GM19372 (cell line): ENCODE measurements at regions not wholly inside any gene's neighbourhood (a gene's known extent, or its start where the extent isn't known, plus 50 kb on each side); places are given as distances from the start of the nearest gene placed in this dataset.

Experiments
- ATAC-seq: cut with Tn5 transposase; IDR thresholded peaks from one replicate; pipeline ENCODE4 v1.9.1; 2021; ENCODE audit warnings: mild to moderate bottlenecking, low read depth, moderate library complexity; ENCODE audit not compliant: unreplicated experiment

DNA sequence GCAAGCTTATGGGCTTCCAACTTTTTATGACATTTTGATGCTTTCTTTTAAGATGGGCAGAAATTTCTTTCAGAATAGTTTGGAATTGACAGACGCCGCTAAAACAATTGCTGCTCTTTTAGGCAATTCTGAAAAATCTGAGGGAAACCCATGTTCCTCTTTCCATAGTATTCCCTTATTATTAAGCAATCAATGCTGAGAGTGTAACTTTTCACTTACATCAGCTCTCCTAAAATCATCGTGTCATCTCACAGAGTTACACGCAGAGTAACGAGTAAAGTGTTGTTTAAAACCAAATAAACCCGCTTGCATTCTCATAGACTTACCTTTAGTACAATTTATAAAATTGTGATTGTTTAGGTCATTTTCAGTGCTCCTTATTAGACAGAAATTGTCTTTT, 150.6 kb downstream of the MAF start:
- no peak for ATAC-seq

DNA sequence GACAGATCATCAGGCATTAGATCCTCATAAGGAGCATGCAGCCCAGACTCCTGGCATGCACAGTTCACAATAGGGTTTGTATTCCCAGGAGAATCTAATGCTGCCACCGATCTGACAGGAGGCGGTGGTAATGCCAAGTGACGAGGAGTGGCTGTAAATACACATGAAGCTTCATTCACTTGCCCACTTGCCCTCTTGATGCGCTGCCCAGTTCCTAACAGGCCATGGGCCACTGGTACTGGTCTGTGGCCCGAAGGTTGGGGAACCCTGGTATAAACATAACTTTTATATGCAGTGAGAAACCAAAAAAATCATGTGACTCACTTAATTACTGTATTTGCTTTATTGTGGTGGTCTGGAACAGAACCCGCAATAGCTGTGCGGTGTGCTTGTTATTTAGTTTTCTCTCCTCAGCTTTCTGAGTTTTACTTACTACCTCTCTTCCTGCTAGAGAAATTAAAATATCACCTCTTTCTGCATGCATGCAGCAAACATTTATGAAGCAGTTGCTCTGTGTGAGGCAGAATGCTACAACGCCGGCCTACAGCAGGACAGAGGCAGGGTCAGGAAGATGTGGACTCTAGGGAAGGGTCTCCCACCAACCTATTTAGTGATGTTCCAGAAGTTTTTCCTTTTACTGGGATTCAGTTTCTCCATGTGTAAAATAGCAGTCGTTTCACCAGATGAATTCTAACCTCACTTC, 151.3 kb downstream of the MAF start:
- ATAC-seq, result no peak

DNA sequence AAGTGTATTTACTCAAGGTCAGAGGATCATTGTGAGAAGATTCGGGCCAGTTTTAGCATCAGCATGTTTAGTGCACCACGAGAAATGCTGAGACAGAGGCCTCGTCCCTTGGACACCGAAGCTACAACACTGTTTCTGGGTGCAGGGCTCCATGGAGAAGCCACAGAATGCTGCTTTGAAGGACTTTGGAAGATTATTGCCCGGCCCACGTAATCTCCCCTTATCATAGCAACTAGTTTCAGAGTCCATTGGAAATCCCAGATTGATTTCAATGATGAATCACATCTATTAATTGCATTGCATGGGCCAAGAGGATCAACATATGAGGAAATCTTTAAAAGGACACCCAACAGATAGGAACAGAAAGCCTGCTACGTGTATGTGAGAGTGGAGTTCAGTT, 156.0 kb downstream of the MAF start:
- no peak for ATAC-seq

DNA sequence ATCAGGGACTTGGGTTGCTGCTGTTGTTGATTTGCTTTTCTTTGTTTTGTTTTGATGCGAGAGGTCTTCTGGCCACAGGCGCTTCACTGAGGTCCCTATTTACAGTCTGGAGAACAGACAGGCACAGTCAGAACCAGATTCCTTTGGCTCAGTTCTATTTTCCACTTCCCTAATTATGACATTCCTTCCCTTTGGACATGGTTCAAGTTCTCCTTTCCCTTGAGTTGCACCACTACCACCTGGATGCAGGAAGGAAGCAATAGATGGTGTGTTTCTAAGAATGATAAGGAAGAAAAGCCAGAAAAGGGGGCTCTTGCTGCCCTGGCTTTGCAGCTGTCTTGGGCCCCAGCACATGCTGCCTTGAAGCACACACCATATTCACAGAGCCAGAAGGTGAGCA, 160.6 kb downstream of the MAF start:
- no peak for ATAC-seq

DNA sequence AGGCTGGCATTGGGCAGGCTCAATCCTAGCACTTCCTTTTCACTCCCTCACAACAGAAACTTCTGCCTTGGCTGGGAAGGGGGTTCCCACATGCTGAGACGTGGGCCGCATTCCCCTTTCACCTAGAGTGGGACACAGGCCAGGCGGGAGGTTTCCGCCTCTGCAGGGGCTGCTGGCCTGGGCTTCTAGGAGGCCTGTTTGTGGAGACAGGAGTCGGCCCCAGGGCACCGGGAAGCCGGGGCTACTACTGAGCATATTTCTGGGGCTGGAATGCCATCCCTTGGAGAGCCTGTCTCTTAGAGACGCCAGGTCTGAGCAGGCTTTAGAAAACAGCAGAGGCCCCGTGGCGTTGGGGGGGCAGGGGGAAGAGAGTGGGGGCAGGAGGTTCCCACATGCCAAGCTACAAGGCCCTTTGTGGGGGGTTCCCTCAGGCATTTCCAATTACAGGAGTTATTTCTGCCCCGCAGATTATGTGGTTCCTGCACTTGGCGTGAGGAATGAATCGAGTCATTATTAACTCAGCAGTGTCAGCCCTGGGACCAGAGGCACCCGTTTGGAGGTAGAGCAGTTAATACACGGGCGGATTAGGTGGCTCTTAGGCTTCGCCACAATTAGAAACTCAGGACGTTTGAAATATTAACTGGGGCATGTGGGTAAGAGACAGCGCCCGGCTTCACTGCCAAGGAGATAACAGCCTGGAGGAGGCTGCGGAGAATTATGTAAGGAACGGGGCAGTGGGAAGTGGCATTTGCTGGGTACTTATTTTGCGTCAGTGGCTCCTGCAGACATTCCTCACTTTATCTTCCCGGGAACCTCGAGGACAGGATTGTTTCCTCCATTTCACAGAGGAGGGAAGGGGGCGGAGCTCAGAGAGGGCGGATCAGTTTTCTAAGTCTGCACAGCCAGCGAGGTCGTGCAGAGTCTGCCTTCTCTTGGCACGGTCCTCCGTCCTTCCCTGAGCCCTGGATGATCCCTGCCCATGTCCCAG, 162.5 kb downstream of the MAF start:
- ATAC-seq, result no peak

DNA sequence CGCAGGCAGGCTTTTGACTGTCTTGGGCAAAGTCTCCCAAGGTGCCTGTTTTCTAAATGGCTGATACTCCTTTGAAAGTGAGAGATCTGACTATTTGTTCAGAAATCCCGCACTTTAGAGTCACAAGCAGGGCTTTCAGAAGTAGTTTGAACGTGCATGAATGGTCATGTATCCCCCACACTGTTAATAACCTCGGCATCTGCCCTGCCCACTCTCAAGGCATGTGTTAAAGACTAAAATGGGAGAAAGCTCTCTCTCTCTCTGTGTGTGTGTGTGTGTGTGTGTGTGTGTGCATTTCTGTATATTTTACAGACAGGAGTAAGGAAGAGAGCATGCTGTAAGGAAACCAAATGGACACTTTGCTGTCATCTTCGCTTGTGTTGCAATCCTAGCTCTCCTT, 163.7 kb downstream of the MAF start:
- no peak for ATAC-seq

DNA sequence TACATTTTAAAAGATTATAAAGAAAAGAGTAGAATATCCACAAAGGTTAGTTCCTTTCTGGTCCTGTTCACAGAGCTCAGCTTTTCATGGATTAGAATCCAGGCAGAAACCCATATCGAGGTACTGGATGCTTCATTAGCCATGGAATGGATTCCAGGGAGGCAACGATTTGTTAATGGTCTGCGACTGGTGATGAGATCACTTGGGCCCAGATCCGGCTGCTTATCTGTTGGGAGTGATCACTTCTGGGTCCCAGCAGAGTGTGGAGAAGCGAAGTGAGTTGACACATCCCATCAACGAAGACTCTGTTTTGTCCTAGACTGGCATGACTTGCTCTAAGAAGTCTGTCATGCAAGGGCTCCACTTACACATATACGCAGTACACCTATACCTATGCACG, 165.8 kb downstream of the MAF start:
- no peak for ATAC-seq

DNA sequence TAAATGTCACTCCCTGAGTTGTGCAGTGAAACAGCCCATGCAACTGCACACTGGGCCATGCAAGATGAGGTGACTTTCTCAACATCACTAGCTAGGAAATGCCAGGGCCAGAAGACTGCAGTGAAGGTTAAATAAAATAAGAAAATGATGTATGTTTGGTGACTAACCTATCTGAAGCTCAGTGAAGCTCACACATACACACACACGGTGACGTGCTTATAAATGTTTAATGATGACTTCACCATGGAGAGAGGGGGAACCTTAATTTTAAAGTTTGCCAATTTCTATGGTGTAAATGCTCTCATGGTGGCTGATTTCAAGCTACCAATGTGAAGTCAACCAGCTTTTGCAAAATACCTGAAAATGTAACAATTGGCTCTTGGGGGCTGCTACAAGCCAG, 166.4 kb downstream of the MAF start:
- no peak for ATAC-seq

DNA sequence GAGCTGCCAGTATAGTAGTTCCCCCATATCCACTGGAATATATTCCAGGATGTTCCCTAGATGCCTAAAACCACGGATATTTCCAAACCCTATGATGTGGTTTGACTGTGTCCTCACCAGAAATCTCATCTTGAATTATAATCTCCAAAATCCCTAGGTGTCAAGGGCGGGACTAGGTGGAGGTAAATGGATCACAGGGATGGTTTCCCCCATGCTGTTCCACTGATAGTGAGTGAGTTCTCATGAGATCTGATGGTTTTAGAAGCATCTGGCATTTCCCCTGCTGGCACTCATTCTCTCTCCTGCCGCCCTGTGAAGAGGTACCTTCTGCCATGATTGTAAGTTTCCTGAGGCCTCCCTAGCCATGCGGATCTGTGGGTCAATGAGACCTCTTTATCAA, 168.6 kb downstream of the MAF start:
- ATAC-seq, result no peak

DNA sequence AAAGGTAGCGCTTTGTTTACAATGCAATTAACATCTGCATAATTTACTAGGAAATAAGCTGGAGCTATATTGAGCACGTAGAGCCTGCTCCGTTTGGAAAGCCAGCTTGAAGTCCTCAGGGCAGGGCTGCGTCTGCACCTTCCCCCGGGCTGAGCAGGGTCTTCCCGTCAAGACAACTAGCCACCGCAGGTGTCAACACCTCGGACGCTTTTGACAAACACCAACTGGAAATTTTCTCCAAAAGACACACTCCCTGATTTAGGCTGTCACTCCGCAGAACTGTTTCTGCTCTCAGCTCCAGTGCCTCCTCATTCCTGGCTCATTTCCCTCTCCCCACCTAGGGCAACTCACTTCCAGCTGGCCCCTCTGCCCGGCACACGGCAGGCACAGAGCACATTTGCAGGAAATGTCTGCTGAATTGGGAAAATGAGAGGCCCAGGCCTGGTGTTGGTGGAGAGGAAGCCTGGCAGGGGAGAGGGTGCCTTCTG, 170.3 kb downstream of the MAF start:
- ATAC-seq, result no peak

DNA sequence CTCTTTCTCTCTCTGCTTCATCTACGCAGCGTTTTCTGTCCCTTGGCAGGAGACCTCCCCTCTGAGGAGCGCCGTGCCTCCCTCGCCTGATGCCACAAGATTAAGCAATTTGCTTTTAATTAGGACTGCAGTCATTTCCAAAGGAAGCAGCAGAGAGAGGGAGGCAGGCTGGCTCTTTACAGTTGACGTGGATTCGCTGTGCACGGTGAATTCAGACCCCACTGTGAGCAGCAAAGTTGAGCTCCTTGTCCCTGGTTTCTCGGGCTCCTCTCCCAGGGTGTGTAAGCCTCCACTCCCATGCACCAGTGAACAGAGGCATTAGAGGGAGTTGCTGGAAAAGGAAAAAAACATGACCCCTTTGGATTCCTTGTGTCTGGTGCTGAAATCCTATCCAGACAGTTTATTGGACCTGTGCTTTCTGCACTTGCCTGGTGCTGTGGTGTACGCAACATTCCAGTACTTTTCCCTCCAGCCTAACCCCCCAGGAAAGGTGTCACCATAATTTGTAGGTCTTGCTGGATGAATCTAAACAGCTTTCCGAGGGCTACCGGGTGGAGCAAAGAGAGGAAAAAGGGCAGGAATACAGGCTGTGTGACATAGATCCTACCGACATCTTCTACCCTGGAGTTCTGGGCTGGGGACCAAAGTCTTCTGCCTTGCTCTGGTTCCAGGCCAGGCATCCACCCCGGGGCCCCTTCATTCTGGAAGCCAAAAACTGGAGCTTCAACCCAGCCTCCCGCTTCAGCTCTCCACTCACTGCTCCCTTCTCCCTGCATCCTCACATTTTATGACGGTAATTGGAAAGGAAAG, 171.0 kb downstream of the MAF start:
- no peak for ATAC-seq

DNA sequence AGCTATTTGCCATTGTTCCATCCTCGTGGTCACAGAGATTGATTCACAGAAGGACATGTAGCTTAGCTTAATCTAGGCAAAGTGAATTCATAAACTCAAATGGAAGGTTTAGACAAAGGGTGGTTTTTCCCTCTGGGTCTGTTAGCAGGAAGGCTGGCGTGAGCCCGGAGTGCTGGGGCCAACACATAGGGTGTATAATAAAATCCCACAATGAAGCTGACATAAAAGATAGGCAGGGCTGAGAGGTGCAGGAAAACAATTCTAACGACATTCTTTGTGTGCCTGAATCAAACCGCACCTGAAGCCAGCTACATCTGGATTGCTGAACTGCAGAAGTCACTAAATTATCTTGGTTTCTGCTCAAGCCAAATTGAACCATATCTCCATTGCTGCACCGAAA, 173.9 kb downstream of the MAF start:
- ATAC-seq, result no peak

DNA sequence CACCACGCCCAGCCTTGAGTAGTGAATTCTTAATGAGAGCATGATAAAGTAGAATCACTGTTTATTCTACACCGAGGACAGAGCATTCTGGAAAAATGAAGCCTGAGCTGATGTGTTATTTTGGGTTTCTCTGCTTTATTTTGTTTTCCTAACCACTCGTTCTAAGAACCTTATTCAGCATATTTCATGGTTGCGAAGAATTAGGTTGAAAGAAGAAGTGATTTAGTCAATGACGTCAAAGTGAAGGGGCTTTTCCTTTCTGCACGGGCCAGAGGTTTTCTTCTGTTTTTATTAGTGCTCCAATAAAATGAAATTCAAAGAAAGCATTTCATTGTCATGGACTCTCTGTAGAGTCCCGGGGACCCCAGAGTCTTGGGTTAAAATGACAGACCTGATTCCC, 178.5 kb downstream of the MAF start:
- ATAC-seq, result no peak

DNA sequence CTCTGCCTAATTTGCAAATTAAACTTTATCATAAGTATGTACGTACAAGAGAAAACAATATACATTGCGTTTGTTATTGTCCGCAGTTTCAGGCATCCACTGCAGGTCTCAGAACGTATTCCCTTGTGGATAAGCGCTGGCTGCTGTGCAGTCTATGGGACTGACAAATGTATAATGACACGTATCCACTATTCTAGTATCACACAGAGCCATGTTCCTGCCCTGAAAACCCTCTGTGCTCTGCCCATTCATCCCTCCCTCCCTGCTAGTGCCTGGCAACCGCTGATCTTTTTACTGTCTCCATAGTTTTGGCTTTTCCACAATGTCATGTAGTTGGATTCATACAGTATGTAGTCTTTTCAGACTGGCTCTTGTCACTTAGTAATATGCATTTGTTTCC, 179.4 kb downstream of the MAF start:
- no peak for ATAC-seq

DNA sequence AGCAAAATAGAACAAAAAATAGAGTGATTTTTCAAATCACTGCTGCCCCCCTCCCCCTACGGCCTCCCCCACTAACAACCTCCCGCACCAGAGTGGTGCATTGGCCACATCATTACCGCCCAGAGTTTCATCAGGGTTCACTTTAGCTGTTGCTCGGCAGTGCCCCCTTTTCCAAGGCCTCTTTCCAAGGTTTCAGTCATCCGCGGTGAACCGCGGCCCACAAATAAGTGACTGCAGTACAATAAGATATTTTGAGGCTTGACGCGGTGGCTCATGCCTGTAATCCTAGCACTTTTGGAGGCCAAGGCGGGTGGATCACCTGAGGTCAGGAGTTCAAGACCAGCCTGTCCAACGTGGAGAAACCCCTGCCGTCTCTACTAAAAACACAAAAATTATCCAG, 180.0 kb downstream of the MAF start:
- ATAC-seq, result no peak

DNA sequence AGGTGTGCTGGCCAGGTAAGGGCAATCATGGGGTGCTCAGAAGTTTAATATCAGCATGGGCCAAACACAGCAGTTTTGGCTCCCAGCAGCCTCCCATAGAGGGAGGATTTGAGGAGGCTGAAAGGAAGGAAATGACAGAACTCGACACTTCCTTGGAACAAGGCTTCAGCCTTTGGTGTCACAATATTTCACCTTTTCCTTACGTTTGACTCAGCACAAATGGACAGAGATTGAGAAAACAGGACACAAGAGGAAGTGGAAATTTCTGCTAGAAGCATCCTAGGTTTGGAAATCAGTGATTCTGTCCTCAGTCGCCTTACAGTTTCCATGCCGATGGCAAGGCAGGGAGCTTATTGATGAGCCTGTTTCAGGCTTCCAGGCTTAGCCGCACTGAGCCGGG, 181.4 kb downstream of the MAF start:
- no peak for ATAC-seq

DNA sequence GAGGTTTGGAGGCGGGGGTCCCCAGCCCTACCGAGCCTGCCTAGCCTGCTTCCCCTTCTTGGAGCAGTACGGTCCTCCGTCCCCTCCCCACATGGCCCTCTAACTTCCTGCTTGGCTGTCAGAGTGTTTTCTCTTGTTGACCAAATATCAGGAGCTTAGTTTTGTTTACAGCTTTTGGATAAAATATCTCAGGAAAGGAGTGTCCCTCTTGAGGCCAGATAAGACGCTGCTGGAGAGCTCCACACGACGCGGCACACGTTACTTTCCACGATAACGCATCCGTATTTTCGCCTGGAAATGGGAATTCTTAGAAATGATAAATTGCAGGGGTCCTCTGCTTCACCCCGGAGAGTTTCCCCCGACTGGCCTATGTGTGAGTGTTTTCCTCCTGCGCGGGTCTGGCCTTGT, 182.9 kb downstream of the MAF start:
- ATAC-seq, result no peak

DNA sequence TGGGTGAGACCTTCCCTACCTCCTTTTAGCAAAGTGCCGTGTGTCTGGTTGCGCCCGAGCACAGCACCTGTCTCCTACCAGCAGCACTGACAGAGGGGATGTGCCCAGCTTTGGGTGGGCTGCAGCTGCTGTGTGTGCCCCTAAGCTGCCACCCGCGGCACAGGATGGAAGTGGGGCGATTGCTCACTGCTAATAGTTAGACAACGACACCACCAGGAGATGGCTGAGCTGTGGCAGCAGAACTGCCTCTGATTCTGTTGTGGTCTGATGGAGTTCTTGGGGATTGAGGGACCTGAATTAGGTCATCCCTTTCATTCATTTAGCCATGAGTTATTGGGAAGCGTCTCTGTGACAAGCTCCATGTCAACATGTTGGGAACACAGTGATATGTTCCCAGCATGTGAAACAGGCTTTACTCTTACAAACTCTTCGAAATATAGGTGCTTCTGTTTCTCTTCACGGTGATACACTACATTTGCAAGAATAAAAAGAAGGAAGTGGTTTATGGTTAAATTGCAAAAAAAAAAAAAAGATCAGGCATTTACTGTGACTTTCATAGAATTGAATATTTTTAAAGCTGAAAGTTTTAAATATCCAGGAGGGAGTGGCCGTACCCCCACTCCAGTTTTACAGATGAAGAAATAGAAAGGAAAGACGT, 184.4 kb downstream of the MAF start:
- ATAC-seq, result no peak

DNA sequence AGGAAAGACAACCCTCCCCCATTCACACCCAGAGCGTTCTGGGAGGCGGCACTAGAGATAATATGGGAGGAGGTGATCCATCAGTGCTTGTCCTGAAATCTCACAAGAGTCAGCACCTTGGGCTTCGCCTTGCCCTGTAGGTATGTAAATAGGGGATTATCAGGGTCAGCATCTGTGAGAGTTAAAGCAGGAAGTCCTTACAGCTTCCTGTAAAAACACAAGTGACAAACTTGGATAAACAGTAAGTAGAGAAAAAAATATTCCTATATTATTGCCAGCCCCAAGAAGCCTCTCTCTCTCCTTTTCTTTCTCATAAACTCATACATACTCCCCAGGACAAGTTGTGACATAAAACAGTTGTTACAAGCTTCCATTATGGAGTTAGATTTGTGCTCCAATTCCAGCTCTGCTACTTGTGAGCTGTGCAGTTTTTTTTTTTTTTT, 187.7 kb downstream of the MAF start:
- no peak for ATAC-seq

DNA sequence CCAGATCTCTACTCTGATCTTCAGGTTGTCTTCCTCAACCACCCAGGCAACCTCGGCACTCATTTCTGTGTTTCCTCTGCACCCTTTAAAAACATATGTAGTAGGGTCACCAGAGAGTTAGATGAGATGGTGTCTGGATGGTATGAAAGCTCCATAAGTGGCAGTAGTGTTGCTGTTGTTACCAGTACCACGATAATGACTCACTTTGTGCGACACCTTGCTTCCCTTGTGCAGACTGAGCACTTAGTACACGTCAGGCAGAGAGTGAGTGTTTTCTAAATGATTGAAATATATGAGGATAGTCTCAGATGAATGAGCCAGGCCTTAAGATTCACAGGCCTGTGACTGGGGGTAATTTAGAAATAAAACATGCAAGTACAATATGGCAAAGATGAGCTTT, 188.7 kb downstream of the MAF start:
- ATAC-seq, result no peak
